ENCODE measurements at regions not wholly inside any gene's neighbourhood (a gene's known extent, or its start where the extent isn't known, plus 50 kb on each side); places are given as distances from the start of the nearest gene placed in this dataset.
A peak's percentile ranks its signal among the peaks of the same experiment; 100 is the strongest.

- no peak for DNase-seq (ENCODE audit: low read depth, low spot score)
- no peak overlapping the region for H3K9ac ChIP-seq (ENCODE audit: insufficient read length, low read depth)
- no peaks in the 10 kb centered on the region for H3K36me3 ChIP-seq (ENCODE audit: insufficient read depth, insufficient read length, low read length)
- H3K4me1 ChIP-seq (ENCODE audit: insufficient read depth, insufficient read length): no peaks in the 10 kb centered on the region
- no peak overlapping the region for H3K4me3 ChIP-seq (ENCODE audit: insufficient read length, low read depth)
- no peaks in the 10 kb centered on the region for H3K9me3 ChIP-seq (ENCODE audit: insufficient read depth, low read length)
- H3K27me3 ChIP-seq (ENCODE audit: insufficient read depth, insufficient read length): no peaks in the 10 kb centered on the region
- no peak for TF ChIP-seq ZNF274 (IDR thresholded peaks at IDR 0.05; ENCODE audit: low read depth, low read length)
- TF ChIP-seq YY1 (IDR thresholded peaks at IDR 0.05; ENCODE audit: insufficient read depth, insufficient read length): no peak
- TF ChIP-seq SUZ12 (IDR thresholded peaks at IDR 0.05; ENCODE audit: extremely low read depth, insufficient read depth, insufficient read length): no peak
These were observed 112.1 kb downstream of the DAD1 start for GRCh38 chr14:22476887-22477286.

- Histone ChIP-seq H3K27me3 (ENCODE audit: insufficient read depth, insufficient read length) (no peaks in the 10 kb centered on the region), H3K4me3 (ENCODE audit: insufficient read length, low read depth) (no peak overlapping the region), H3K36me3 (ENCODE audit: insufficient read depth, insufficient read length, low read length) (no peaks in the 10 kb centered on the region), H3K9me3 (ENCODE audit: insufficient read depth, low read length) (no peaks in the 10 kb centered on the region), H3K4me1 (ENCODE audit: insufficient read depth, insufficient read length) (no peaks in the 10 kb centered on the region), H3K9ac (ENCODE audit: insufficient read length, low read depth) (no peak overlapping the region)
- TF ChIP-seq YY1 (IDR thresholded peaks at IDR 0.05; ENCODE audit: insufficient read depth, insufficient read length) (no peak), SUZ12 (IDR thresholded peaks at IDR 0.05; ENCODE audit: extremely low read depth, insufficient read depth, insufficient read length) (no peak), ZNF274 (IDR thresholded peaks at IDR 0.05; ENCODE audit: low read depth, low read length) (no peak)
- no peak for DNase-seq (ENCODE audit: low read depth, low spot score)
These were observed 112.8 kb downstream of the DAD1 start for GRCh38 chr14:22476005-22476751.

GRCh38 chr14:22475381-22475780, 113.6 kb downstream of the DAD1 start:
- Histone ChIP-seq H3K9me3 (ENCODE audit: insufficient read depth, low read length) (no peaks in the 10 kb centered on the region), H3K9ac (ENCODE audit: insufficient read length, low read depth) (no peak overlapping the region), H3K27me3 (ENCODE audit: insufficient read depth, insufficient read length) (no peaks in the 10 kb centered on the region), H3K4me1 (ENCODE audit: insufficient read depth, insufficient read length) (no peaks in the 10 kb centered on the region), H3K36me3 (ENCODE audit: insufficient read depth, insufficient read length, low read length) (no peaks in the 10 kb centered on the region), H3K4me3 (ENCODE audit: insufficient read length, low read depth) (no peak overlapping the region)
- no peak for DNase-seq (ENCODE audit: low read depth, low spot score)
- no peak for TF ChIP-seq ZNF274 (IDR thresholded peaks at IDR 0.05; ENCODE audit: low read depth, low read length)
- no peak for TF ChIP-seq SUZ12 (IDR thresholded peaks at IDR 0.05; ENCODE audit: extremely low read depth, insufficient read depth, insufficient read length)
- no peak for TF ChIP-seq YY1 (IDR thresholded peaks at IDR 0.05; ENCODE audit: insufficient read depth, insufficient read length)

- no peak overlapping the region for H3K9ac ChIP-seq (ENCODE audit: insufficient read length, low read depth)
- DNase-seq (ENCODE audit: low read depth, low spot score): no peak
- H3K27me3 ChIP-seq (ENCODE audit: insufficient read depth, insufficient read length): no peaks in the 10 kb centered on the region
- TF ChIP-seq YY1 (IDR thresholded peaks at IDR 0.05; ENCODE audit: insufficient read depth, insufficient read length) (no peak), SUZ12 (IDR thresholded peaks at IDR 0.05; ENCODE audit: extremely low read depth, insufficient read depth, insufficient read length) (no peak), ZNF274 (IDR thresholded peaks at IDR 0.05; ENCODE audit: low read depth, low read length) (no peak)
- H3K4me3 ChIP-seq (ENCODE audit: insufficient read length, low read depth): no peak overlapping the region
- no peaks in the 10 kb centered on the region for H3K4me1 ChIP-seq (ENCODE audit: insufficient read depth, insufficient read length)
- no peaks in the 10 kb centered on the region for H3K36me3 ChIP-seq (ENCODE audit: insufficient read depth, insufficient read length, low read length)
- no peaks in the 10 kb centered on the region for H3K9me3 ChIP-seq (ENCODE audit: insufficient read depth, low read length)
These were observed 114.2 kb downstream of the DAD1 start for GRCh38 chr14:22474730-22475351.

GRCh38 chr14:22472935-22473854, 115.8 kb downstream of the DAD1 start:
- Histone ChIP-seq H3K9me3 (ENCODE audit: insufficient read depth, low read length) (no peaks in the 10 kb centered on the region), H3K9ac (ENCODE audit: insufficient read length, low read depth) (no peak overlapping the region), H3K4me3 (ENCODE audit: insufficient read length, low read depth) (no peak overlapping the region), H3K27me3 (ENCODE audit: insufficient read depth, insufficient read length) (no peaks in the 10 kb centered on the region), H3K36me3 (ENCODE audit: insufficient read depth, insufficient read length, low read length) (no peaks in the 10 kb centered on the region), H3K4me1 (ENCODE audit: insufficient read depth, insufficient read length) (no peaks in the 10 kb centered on the region)
- DNase-seq (ENCODE audit: low read depth, low spot score): peak; percentile 50
- TF ChIP-seq YY1 (IDR thresholded peaks at IDR 0.05; ENCODE audit: insufficient read depth, insufficient read length): no peak
- no peak for TF ChIP-seq ZNF274 (IDR thresholded peaks at IDR 0.05; ENCODE audit: low read depth, low read length)
- TF ChIP-seq SUZ12 (IDR thresholded peaks at IDR 0.05; ENCODE audit: extremely low read depth, insufficient read depth, insufficient read length): no peak

GRCh38 chr14:22472466-22472865, 116.6 kb downstream of the DAD1 start:
- no peak for DNase-seq (ENCODE audit: low read depth, low spot score)
- TF ChIP-seq ZNF274 (IDR thresholded peaks at IDR 0.05; ENCODE audit: low read depth, low read length) (no peak), SUZ12 (IDR thresholded peaks at IDR 0.05; ENCODE audit: extremely low read depth, insufficient read depth, insufficient read length) (no peak), YY1 (IDR thresholded peaks at IDR 0.05; ENCODE audit: insufficient read depth, insufficient read length) (no peak)
- H3K9ac ChIP-seq (ENCODE audit: insufficient read length, low read depth): no peak overlapping the region
- H3K4me3 ChIP-seq (ENCODE audit: insufficient read length, low read depth): no peak overlapping the region
- no peaks in the 10 kb centered on the region for H3K9me3 ChIP-seq (ENCODE audit: insufficient read depth, low read length)
- H3K27me3 ChIP-seq (ENCODE audit: insufficient read depth, insufficient read length): no peaks in the 10 kb centered on the region
- no peaks in the 10 kb centered on the region for H3K4me1 ChIP-seq (ENCODE audit: insufficient read depth, insufficient read length)
- no peaks in the 10 kb centered on the region for H3K36me3 ChIP-seq (ENCODE audit: insufficient read depth, insufficient read length, low read length)

Measured in NT2/D1 (cell line).